Nephron (organoid): ENCODE measurements at regions not wholly inside any gene's neighbourhood (a gene's known extent, or its start where the extent isn't known, plus 50 kb on each side); places are given as distances from the start of the nearest gene placed in this dataset.

Experiments
- H3K27ac Mint-ChIP-seq, 3 experiments: 2 replicates each; pipeline ENCODE4 v1.8.0; 2020; ENCODE audit warnings: mixed read lengths in 3 of 3, mild to moderate bottlenecking in 2 of 3, moderate library complexity in 1 of 3
- H3K27me3 Mint-ChIP-seq: 2 replicates; pipeline ENCODE4 v1.8.0; 2021; ENCODE audit warnings: low read depth, mild to moderate bottlenecking, moderate library complexity, mixed read lengths
- H3K36me3 Mint-ChIP-seq: 2 replicates; pipeline ENCODE4 v1.8.0; 2020; ENCODE audit warnings: low read depth, mixed read lengths
- H3K4me1 Mint-ChIP-seq: 2 replicates; pipeline ENCODE4 v1.8.0; 2020; ENCODE audit warnings: mixed read lengths
- H3K4me3 Mint-ChIP-seq, 3 experiments: 2 replicates each; pipeline ENCODE4 v1.8.0; 2020; ENCODE audit warnings: mild to moderate bottlenecking in 3 of 3, mixed read lengths in 3 of 3, moderate library complexity in 2 of 3
- H3K9me3 Mint-ChIP-seq: 2 replicates; pipeline ENCODE4 v1.8.0; 2020; ENCODE audit warnings: mixed read lengths
- CTCF ChIP-seq, 3 experiments: fragments of 200-600 bp; sonication (generic); IDR thresholded peaks; one replicate each; pipeline ENCODE4 v1.5.0; 2021; ENCODE audit warnings: antibody characterized with exemption in 3 of 3; ENCODE audit not compliant: unreplicated experiment in 3 of 3

- no peak overlapping the region for H3K4me3 Mint-ChIP-seq
- no peak for TF ChIP-seq CTCF (IDR thresholded peaks at IDR 0.05; ENCODE audit: unreplicated experiment in 3 of 3)
- no peak overlapping the region for H3K27ac Mint-ChIP-seq
- H3K4me1 Mint-ChIP-seq, result peaks cover 5% of the 10 kb centered on the region
- no peaks in the 10 kb centered on the region for H3K9me3 Mint-ChIP-seq
- no peaks in the 10 kb centered on the region for H3K36me3 Mint-ChIP-seq
- H3K27me3 Mint-ChIP-seq, result no peaks in the 10 kb centered on the region
Observed at GRCh38 chr4:106851726-106852125, 184.4 kb downstream of the DKK2 start.

- no peak overlapping the region for H3K27ac Mint-ChIP-seq
- H3K36me3 Mint-ChIP-seq, result no peaks in the 10 kb centered on the region
- H3K4me3 Mint-ChIP-seq, result no peak overlapping the region
Observed at GRCh38 chr4:106850691-106851090, 185.4 kb downstream of the DKK2 start.

GRCh38 chr4:106835919-106836318 is 200.2 kb downstream of the DKK2 start:
- Mint-ChIP-seq H3K27ac (no peak overlapping the region), H3K27me3 (no peaks in the 10 kb centered on the region), H3K36me3 (no peaks in the 10 kb centered on the region), H3K9me3 (peaks cover 14% of the 10 kb centered on the region), H3K4me1 (no peaks in the 10 kb centered on the region), H3K4me3 (no peak overlapping the region)
- no peak for TF ChIP-seq CTCF (IDR thresholded peaks at IDR 0.05; ENCODE audit: unreplicated experiment in 3 of 3)

More at GRCh38 chr4:106850691-106851090, 185.4 kb downstream of the DKK2 start:
- Mint-ChIP-seq H3K9me3 (no peaks in the 10 kb centered on the region), H3K27me3 (no peaks in the 10 kb centered on the region), H3K4me1 (peaks cover 5% of the 10 kb centered on the region)
- no peak for TF ChIP-seq CTCF (IDR thresholded peaks at IDR 0.05; ENCODE audit: unreplicated experiment in 3 of 3)

- Mint-ChIP-seq H3K36me3 (no peaks in the 10 kb centered on the region), H3K4me3 (no peak overlapping the region), H3K4me1 (no peaks in the 10 kb centered on the region), H3K27ac (no peak overlapping the region), H3K9me3 (no peaks in the 10 kb centered on the region), H3K27me3 (no peaks in the 10 kb centered on the region)
- no peak for TF ChIP-seq CTCF (IDR thresholded peaks at IDR 0.05; ENCODE audit: unreplicated experiment in 3 of 3)
Observed at GRCh38 chr4:106830879-106831278, 205.2 kb downstream of the DKK2 start.

GRCh38 chr4:106818764-106819163 is 217.3 kb downstream of the DKK2 start:
- peaks cover 9% of the 10 kb centered on the region for H3K9me3 Mint-ChIP-seq
- peak in 2 of 3 experiments; percentile 21 to 40 for TF ChIP-seq CTCF (IDR thresholded peaks at IDR 0.05; ENCODE audit: unreplicated experiment in 3 of 3)
- no peak overlapping the region for H3K4me3 Mint-ChIP-seq
- no peak overlapping the region for H3K27ac Mint-ChIP-seq
- peaks cover 2% of the 10 kb centered on the region for H3K4me1 Mint-ChIP-seq
- H3K36me3 Mint-ChIP-seq, result no peaks in the 10 kb centered on the region
- no peaks in the 10 kb centered on the region for H3K27me3 Mint-ChIP-seq

GRCh38 chr4:106816496-106816895 is 219.6 kb downstream of the DKK2 start:
- Mint-ChIP-seq H3K27ac (no peak overlapping the region), H3K36me3 (no peaks in the 10 kb centered on the region), H3K9me3 (peaks cover 4% of the 10 kb centered on the region), H3K4me1 (peaks cover 6% of the 10 kb centered on the region), H3K27me3 (no peaks in the 10 kb centered on the region), H3K4me3 (no peak overlapping the region)
- TF ChIP-seq CTCF (IDR thresholded peaks at IDR 0.05; ENCODE audit: unreplicated experiment in 3 of 3), result no peak
